Coronary artery (tissue), 2 donors: ENCODE measurements at regions not wholly inside any gene's neighbourhood (a gene's known extent, or its start where the extent isn't known, plus 50 kb on each side); places are given as distances from the start of the nearest gene placed in this dataset.

Experiments used
- DNase-seq: peaks from one replicate; pipeline ENCODE4 v3.0.0-alpha.2; 2017; ENCODE audit warnings: low spot score
- H3K27ac ChIP-seq, 2 donors: fragments of 200-600 bp; sonication (generic); one replicate each; pipeline ENCODE4 v1.5.1; 2016 to 2019
- H3K4me3 ChIP-seq: fragments of 200-600 bp; sonication (generic); 2 replicates; pipeline ENCODE4 v1.5.1; 2016; ENCODE audit warnings: mild to moderate bottlenecking, moderate library complexity
- TF ChIP-seq, protein P1 (sequence below): fragments of 200-600 bp; sonication (generic); IDR thresholded peaks from one replicate; pipeline ENCODE4 v1.5.1; 2019; ENCODE audit warnings: antibody characterized with exemption

- peak overlapping the region; percentile 70 to 83 for H3K27ac ChIP-seq
- DNase-seq = no peak
Measured at GRCh38 chr6:157761926-157762325, 61.1 kb upstream of the SNX9 start.

DNA sequence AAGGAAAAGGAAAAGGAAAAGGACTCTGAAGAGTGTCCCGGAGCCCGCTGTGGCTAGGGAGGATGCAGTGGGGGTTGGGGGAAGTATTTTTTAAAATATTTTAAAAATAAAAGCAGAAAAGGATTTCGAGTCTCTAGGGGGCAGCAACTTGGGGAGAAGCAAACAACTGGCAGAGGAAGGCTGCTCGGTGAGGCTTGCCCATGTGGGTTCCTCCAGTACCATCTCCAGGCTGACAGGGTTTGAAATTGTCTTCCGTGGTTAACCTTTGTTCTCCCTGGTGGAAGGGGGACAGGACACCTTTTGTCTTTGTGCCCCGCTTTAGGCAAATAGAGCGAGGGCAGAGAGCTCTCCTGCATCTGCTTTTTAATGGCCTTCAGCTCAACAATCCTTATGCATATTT lies 60.4 kb upstream of the SNX9 start:
- Histone ChIP-seq H3K4me3 (no peak overlapping the region), H3K27ac (peak overlapping the region; percentile 77 to 79)
- TF ChIP-seq, protein P1, sequence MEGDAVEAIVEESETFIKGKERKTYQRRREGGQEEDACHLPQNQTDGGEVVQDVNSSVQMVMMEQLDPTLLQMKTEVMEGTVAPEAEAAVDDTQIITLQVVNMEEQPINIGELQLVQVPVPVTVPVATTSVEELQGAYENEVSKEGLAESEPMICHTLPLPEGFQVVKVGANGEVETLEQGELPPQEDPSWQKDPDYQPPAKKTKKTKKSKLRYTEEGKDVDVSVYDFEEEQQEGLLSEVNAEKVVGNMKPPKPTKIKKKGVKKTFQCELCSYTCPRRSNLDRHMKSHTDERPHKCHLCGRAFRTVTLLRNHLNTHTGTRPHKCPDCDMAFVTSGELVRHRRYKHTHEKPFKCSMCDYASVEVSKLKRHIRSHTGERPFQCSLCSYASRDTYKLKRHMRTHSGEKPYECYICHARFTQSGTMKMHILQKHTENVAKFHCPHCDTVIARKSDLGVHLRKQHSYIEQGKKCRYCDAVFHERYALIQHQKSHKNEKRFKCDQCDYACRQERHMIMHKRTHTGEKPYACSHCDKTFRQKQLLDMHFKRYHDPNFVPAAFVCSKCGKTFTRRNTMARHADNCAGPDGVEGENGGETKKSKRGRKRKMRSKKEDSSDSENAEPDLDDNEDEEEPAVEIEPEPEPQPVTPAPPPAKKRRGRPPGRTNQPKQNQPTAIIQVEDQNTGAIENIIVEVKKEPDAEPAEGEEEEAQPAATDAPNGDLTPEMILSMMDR = no peak
- DNase-seq = no peak

More at GRCh38 chr6:157761926-157762325, 61.1 kb upstream of the SNX9 start:
- TF ChIP-seq, protein P1 = no peak
- H3K4me3 ChIP-seq = no peak overlapping the region

DNA sequence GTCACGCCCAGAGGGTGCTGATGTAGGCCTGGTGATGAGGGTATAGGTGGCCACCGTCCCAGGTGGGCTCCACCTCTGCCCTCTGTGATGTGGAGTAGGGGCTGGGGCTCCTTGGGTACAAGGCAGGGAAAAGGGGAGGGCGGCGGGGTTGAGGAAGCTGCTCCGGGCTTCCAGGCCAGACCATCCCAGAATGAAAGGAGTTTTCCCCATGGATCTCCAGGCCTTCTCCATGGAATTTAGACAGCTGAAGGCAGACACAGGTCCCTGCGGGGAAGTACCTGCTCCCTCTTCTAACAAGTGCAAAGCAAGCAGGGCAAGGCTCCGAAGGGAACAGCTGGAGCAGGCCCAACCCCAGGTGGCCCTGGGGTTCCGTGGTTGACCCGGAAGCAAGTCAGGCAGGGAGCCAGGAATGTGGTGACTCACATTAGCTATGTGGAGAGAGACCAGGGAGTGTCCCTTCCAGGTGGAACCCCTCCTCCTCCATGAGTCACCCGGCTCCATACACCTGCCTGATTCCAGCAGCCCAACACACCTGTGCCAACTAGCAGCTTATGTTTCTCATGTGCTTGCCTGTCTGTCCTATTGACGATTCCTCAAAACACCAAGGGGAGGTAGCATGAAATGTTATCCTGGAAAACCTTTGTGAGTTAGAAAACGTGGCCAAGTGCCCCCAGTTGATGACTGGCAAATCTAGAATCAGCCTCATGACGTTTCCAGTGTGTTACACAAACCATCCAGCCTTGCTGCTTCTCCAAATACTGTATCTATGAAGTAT lies 59.7 kb upstream of the SNX9 start:
- no peak for DNase-seq
- TF ChIP-seq, protein P1 = no peak
- H3K27ac ChIP-seq = peak overlapping the region; percentile 77 to 79
- no peak overlapping the region for H3K4me3 ChIP-seq

- TF ChIP-seq, protein P1 = no peak
- H3K27ac ChIP-seq = peak overlapping the region; percentile 77 to 79
- H3K4me3 ChIP-seq = peak overlapping the region; percentile 21
- no peak for DNase-seq
Measured at GRCh38 chr6:157763904-157764177, 59.2 kb upstream of the SNX9 start.

GRCh38 chr6:157764178-157765068 lies 58.6 kb upstream of the SNX9 start:
- peak overlapping the region; percentile 77 to 79 for H3K27ac ChIP-seq
- TF ChIP-seq, protein P1 = no peak
- peak overlapping the region; percentile 21 for H3K4me3 ChIP-seq
- DNase-seq = peak; percentile 94

- no peak for DNase-seq
- no peak overlapping the region for H3K4me3 ChIP-seq
- TF ChIP-seq, protein P1 = no peak
- peak overlapping the region in 1 of 2 donors; percentile 82 for H3K27ac ChIP-seq
Measured at GRCh38 chr6:157766901-157767774, 55.9 kb upstream of the SNX9 start.
